ENCODE measurements at regions not wholly inside any gene's neighbourhood (a gene's known extent, or its start where the extent isn't known, plus 50 kb on each side); places are given as distances from the start of the nearest gene placed in this dataset.

DNA sequence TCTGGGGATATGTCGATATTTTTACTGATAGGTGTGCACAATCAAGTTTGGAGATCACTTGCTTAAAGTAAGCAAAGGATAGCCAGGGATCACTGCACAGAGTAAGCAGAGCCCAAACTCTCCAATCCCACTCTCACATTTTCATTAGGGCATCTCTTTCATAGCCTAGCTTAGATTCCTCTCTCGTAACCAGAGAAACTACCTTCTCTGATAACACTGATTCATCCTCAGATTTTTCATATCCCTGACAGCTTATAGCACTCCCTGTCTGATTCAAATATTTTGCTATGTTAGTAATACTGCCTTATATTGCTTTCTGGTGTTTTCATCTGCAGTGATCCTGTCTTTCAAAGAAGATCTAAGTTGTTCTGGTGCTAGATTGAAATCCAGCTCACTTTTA, 123.7 kb downstream of the CBLL2 start:
- no peak for DNase-seq

DNA sequence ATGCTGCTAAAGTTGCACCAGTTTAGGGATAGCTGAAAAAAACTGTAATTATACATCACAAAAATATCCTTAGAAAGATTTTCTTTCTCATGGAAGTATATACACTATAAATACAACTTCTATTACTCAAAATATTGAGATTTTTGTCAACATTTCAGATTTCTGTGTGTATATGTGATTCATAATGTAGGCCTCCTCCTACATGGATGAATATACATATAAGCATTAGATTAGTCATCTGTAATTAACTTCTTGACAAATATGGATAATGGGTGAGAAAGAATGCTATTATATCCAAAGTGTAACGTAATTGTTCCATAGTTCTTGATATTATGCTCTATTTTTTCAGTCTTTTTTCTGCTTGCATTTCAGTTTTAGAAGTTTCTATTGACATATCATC, 124.9 kb downstream of the CBLL2 start:
- no peak for DNase-seq

DNA sequence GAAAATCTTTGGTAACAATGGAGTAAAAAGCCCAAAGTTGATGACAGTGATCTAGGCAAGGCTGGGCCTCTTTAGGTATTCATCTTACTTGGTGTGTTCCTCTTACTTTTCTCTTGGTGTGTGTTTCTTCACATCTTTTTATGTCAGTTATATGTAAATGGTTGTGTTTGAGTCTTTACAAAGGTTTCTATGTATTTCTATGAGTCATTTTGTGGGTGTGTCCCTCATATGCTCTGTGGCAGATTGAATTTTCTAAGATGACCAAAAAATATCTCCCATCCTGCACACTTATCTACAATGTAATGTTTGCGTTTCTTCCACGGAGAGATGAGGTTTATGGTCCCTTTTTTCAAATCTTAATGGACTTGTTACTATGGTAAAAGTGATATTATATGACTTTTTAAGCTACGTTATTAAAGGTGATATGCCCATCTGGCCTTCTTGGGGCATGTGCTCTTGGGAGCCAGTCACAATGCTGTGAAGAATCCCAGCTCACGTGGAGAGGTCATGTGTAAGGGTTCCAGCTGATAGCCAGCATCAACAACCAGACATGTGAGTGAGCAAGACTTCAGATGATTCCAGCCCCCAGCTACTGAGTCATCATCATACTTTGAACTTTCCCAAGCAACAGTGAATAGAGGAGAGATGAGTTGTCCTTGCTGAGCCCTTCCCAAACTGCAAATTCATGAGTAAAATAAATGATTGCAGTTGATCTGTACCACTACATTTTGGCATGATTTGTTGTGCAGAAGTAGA, 126.9 kb downstream of the CBLL2 start:
- no peak for DNase-seq

DNA sequence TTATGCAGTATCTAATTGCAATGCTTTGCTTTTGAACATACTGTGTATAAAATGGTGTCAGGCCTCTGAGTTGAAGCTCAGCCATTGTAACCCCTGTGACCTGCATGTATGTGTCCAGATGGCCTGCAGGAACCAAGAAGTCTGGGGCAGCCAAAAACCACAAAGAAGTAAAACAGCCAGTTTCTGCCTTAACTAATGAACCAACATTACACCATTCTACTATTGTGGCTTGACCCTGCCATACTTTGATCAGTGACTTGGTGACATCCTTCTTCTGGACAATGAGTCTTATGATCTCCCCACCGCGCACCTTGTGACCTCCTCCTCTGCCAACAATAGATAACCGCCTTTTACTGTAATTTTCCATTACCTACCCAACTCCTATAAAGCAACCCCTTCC, 131.6 kb downstream of the CBLL2 start:
- DNase-seq, result no peak

DNA sequence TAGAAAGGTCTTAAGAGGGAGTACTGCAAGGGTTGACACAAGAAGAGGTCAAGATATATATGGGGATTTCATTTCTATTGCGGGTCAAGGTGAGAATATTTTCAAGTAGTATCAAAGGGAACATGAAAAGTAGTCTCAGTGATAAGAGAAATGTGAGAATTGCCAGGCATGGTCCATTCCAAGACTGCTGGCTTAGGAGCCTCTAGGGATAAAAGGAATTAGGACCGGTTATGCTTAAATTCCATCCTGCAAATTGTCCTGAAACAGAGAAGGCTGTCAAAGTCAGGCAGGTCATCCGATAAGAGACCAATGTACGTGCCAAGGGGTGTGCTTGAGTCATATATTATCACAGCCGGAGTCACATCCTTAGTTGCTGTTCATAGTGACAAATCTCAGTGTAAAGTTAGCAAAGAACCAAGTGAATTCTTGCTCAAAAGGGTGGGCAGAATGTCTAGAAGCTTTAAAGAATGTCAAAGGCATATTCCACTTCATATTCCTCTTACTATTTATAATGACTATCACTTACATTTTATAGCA, 133.6 kb downstream of the CBLL2 start:
- DNase-seq, result no peak

DNA sequence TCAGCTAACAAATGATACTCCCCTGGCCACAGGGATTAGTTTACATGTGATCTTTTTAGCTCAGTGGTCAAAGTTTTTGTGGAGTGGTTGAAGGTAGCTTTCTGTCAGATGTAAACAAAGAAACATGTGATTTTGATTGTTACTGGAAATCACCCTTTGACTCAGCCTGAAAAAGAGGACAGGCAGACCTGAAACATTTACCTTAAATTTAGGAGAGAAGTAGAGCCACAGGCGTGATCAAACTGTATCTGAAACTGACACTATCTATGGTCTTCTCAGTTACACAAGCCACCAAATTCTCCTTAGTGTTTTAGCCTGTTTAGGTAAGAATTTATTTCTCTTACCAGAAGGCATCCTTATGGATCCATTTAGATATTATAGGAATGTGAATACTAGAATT, 136.7 kb downstream of the CBLL2 start:
- no peak for DNase-seq

DNA sequence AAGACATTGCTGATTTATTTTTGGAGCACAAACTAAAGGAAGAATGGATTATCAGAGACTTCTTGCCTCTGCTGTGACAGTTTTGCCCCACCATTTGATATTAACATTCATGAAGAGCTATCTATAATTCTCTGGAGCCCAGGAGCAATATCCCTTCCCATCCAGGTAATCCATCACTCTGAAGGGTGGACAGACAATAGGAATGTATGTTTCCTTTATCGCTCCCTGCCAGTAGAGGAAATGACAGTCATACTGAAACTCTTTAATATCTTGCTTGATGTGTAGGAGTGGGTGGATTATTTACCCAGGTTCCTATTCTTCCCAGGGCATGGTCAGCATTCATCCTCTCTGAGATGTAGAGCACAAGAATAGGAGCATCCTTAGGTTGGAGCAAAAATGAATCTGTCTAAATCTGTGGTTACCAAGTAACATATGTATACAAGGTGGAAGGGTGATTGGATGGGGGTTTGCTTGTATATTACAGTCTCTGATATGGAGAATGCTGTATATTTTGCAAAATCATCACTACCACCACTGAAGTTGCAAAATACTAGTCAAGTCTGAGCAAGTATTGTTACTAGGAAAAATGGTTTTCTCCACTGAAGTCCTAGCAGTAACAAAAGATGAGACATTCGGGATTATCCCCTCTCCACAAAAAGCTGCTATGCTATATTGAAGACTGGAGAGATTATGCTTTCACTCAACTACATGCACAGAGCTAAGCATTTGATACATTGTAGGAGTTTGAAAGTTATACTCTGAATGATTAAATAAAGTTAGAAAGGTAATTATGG, 151.6 kb downstream of the CBLL2 start:
- no peak for DNase-seq

DNA sequence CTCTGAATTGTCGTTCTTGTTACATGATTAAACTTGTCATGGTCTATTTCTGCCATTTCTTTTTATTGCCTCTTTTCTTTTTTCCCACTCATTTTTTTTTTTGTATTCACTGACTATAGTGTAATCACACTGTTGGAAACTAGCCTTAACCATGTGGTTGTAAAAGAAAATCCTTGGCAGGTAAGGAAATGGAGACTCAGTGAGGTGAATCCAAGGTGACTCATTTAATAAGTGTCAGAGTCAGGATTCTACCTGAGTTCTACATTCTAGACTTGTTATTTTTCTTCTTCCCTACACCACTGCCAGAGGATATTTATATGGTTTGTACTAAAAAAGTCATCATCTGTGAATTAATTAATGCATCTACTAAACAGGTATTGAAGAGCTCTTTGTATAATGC, 152.2 kb downstream of the CBLL2 start:
- DNase-seq, result no peak

DNA sequence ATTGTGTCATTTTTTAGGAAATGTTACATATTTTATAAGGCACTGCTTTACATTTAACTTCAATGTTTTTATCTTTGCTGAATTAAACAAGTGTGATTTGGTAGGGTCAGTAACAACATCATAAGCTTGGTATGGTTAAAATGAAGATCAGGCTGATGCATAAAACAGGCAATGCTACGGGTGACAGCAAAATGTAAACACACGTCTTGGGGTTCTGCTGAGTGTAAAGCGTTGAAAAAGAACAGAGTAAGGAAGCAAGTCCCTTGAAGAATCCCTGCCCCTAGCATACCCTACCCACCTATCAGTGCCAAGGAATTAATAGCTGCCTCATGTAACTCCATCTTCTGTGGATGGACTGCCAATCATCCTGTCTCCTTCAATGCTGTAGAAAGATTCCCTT, 157.0 kb downstream of the CBLL2 start:
- no peak for DNase-seq

DNA sequence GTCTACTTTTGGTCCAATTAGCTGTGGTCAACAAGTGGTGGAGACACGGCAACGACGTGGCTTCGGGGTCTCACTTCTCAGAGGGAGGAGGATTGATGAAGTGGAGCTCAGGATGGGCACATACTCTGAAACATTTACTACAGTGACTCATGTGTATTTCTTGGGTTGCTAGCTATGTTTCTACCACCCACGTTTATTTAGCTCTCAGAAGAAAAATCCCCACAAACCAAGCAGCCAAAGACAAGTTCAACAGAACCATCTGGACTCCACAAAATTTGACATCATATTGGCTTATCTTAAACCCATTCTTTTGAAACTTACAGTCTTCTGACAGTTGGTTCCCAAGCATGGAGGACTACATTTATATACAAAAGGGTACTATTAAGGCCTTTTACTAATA, 158.0 kb downstream of the CBLL2 start:
- DNase-seq, result no peak

DNA sequence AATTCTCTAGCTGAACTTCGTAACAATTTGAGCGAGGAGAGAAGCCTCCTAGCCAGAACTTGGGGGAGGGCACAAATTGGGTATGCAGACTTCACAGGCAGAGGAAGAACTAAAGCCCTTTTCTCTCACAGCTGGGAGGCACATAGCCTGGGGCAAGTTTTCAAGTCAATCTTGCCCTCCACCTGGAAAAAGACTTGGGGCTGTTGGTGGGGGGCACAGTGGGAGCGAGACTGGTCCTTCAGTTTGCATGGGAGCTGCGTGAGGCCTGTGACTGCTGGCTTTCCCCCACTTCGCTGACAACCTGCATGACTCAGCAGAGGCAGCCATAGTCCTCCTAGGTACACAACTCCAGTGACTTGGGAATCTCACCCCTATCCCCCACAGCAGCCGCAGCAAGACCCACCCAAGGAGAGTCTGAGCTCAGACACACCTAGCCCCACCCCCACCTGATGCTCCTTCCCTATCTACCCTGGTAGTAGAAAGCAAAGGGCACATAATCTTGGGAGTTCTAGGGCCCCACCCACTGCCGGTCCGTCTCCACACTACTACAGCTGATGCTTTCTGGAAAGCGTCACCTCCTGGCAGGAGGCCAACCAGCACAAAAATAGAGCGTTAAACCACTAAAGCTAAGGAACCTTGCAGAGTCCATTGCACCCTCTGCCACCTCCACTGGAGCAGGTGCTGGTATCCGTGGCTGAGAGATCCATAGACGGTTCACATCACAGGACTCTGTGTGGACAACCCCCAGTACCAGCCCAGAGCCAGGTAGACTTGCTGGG, 160.8 kb downstream of the CBLL2 start:
- no peak for DNase-seq

DNA sequence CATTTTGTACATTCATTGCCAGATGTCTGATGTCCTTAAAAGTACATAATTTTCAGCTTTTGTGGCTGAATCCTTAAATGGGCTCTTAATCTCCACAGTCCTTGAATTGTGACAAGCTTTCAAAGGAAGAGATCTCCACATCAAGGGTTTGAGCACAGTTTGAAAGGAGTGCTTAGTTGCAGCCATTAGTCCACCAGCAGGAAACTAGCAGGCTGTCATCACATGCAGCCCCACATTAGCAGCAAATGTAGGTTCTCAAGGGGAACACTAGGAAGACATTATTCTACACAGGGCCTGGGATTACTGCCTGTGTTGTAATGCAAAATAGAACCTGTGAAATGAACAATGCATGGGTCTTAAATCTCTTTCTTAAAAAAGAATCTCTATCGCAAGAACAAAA, 173.2 kb downstream of the CBLL2 start:
- no peak for DNase-seq

DNA sequence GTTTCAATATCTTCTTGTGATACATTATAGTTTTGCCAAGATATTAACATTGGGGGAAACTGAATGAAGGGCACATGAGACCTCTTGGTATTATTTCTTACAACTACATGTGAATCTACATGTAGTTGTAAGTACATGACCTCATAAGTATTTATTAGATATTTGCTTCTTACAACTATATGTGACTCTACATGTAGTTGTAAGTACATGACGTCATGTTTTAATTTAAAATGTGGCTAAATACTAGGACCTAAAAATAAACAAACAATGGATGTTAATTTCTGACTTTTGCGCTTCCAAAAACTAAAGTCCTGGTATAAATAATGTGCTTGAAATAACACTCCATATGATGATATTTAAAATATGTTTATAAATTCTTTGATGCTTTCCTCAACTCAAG, 190.2 kb downstream of the CBLL2 start:
- DNase-seq, result no peak

DNA sequence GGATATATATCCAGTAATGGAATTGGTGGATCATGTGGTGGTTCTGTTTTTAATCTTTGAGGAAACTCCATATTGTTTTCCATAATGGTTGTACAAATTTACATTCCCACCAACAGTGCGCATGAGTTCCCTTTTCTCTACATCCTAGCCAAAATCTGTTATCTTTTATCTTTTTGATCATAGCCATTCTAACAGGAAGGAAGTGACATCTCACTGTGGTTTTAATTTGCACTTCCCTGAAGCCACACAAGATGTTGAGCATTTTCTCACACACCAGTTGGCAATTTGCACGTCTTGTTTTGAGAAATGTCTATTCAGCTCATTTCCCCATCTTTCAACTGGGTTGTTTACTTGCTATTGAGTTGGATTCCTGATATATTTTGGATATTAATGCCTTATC, 194.9 kb downstream of the CBLL2 start:
- DNase-seq, result no peak

DNA sequence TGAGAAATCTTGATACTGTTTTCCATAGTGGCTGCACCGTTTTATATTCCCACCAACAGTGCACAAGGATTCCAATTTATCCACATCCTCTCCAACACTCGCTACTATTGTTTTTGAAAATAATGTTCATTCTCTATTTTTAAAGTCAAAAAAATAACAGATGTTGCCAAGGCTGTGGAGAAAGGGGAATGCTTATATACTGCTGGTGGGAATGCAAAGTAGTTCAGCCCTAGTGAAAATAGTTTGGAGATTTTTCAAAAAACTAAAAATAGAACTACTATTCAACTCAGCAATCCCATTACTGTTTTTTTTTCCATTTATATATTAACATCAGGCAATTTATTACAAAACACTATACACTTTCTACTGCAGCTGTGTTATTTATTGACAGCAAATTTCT, 208.7 kb downstream of the CBLL2 start:
- DNase-seq, result no peak

DNA sequence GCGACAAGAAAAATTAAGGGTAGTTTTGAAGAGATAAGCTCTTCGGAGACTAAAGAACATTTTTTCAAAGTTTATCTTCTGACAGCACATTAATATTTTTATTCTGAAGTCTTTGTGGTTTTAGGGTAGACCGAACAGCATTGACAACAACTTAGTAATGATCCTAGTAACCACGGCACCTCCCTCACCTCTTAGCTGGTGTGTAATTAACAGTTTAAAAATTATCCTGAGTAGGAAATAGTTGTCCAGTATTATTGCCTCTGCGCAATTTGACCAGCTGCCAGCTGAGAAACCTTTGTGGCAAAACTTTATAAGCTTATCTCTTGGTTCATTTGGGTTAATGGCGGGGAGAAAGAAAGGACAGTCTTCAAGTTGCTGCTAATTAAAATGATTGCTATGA, 213.6 kb downstream of the CBLL2 start:
- DNase-seq, result no peak

DNA sequence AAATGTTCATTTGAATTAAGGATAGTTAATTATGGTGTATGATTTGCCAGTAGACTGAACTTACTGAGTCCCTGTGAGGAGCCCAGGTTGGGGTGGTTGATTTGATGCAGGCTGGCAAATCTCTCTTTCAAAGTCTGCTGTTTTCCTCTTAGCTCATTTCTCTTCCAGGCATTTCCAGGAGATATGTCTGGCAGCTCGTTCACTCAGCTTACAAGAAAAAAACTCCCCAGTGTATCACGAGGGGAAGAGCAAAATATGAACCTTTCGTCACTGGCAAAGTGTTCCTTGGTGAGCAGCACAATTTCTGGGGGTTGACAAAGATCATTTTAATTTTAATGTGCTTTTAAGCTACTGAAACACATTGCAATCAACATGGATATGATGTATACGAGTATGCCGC, 244.2 kb downstream of the CBLL2 start:
- DNase-seq, result no peak

DNA sequence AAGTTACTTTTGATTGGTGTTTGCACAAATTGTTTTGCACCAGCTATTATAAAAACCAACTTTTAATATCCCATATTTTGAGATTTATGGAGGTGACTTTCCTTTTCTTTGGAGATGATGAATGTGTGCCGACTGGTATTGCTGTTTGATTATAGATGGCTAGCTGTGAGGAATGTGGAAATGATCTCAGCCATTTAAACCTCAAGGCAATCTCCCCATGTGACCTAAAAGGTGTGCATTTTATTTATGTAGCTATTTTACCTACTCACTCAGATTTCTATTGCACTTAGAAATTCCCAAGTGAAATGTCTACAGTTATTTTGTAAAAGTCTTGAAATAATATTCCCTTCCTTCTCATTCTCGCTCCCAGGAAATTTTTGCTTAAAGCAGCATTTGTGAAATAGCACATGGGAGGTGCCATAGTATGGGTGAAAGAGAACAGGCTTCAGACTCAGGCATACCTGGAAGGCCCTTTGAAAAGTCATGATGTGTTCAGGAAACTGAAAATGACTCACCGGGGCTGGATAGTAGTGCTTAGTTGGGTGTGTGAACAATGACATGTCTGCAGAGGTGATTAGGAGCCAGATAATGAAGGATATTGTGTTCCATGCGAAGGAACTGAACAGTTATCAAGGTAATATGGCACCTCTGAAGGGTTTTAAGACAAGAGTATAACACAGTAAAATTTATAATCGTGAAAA, 247.6 kb downstream of the CBLL2 start:
- no peak for DNase-seq

DNA sequence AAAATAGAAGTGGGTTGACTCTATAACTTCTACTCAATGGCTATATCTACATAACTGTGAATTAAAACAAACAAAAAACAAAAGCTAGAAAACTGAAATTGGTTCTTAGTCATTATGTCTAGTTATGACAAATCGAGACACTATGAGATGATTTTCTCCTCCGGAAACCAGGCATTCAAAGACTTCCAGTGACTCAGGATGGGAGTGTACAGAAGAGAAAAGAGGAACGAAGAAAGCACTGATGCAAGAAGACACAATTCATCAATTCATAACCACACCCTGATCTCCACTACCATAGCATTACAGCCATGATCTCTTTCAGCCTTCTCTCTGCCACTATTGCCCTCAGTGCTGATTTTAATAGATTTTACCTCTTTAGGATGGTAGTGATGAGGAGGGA, 253.6 kb downstream of the CBLL2 start:
- no peak for DNase-seq

DNA sequence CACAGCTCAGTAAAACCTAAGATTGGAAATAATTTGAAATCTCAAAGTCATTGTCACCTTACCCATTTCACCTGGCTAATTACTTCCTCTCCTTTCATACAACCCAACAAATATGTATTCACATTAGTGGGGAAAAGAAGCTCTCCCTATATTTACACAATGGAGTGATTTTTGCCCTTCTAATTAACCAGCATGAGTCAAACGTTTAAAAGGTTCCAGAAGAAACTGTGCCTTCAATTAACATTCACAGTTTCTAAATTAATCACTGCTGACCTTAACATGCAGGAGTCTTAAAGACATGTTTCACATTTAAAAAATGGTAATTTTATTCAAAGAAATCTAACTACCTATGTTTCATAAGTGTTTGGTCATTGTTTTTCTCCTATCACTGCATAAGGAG, 254.6 kb downstream of the CBLL2 start:
- DNase-seq, result no peak

DNA sequence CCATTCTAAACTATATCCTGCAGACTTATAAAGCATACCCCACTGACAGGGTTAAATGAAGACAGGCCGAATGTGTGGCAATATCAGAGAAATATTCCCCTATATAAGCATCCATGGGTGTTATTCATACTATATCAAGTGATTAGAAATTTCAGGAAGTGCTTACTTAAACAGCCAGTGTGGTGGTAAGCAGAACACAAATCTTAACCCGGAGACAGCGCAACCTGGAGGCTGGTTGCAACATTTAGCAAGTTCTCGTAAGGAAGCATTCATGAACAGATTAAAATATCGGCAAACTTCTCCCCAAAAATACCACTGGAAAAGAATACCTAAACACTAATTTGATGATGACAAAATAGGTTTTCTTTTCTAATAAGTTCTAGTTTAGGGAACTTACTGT, 261.2 kb downstream of the CBLL2 start:
- DNase-seq, result no peak

DNA sequence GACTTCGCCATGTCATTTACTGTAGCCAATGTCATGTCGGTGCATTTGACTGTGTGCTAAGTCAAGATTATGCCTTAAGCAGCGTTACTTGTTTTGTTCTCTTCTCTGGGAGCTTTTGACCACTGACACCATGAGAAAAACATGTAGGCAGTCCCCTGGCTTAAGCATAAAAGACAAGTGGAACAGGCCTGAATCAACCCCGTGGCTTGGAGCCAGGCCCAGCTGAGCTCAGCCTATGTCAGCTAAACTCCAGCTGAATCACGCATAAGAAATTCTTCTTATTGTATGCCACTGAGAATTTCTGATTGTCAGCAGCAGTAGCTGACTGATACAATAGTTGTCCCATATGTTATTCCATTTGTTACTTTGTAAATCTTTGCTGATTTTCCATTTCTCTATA, 261.9 kb downstream of the CBLL2 start:
- DNase-seq, result no peak

DNA sequence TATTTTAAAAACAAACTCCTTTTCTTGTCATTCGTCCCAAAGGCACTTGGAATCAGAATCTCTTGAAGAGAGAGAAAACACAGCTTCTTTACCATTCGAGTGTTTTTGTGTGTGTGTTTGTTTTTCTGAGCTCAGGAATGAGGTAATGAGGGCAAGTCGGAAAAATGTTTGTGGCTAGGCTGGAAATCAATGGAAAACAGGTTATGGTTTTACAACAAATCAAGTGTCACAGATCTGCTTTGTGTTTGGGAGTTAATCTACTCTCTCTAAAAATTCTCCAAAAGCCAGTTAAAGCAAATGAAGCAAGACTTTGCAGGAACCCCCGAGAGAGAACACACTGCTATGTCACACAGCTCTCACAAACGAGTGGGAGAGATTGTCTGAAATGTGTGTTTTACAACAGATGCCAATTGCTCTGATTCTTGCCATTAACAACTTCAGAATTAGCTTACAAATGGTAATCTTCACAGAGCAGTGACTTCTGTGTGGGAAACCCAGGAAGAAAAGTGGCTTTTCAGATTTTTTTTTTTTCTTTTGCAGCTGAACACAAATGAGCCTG, 264.1 kb downstream of the CBLL2 start:
- no peak for DNase-seq

Data from NCI-H1048 (cell line).